HEK293 (cell line): ENCODE measurements at regions not wholly inside any gene's neighbourhood (a gene's known extent, or its start where the extent isn't known, plus 50 kb on each side); places are given as distances from the start of the nearest gene placed in this dataset.

Experiments
- CTCF ChIA-PET: fragments of 350-600 bp; formaldehyde crosslinking; extraction: SDS; loops from one replicate; lab custom pipeline; 2021; ENCODE audit warnings: antibody characterized with exemption; lab: Yijun Ruan, JAX
- POLR2A ChIA-PET: fragments of 300-600 bp; formaldehyde crosslinking; extraction: SDS; loops from one replicate; lab custom pipeline; 2020; ENCODE audit warnings: antibody characterized with exemption, inconsistent platforms; lab: Yijun Ruan, JAX
- H3K27ac ChIP-seq: fragments of 200-500 bp; sonication (Bioruptor generic); 2 replicates; pipeline ENCODE4 v1.5.1; 2014; ENCODE audit warnings: low read depth, low read length, control low read depth, inconsistent platforms; ENCODE audit errors: extremely low read depth
- H3K36me3 ChIP-seq, 2 experiments: fragments of 200-500 bp in 1 of 2; sonication (Bioruptor generic) in 1 of 2; 1 replicate in 1 of 2; 2 replicates in 1 of 2; pipeline ENCODE4 v1.5.1; 2014 to 2017; ENCODE audit warnings: inconsistent platforms in 2 of 2, low read length in 2 of 2; ENCODE audit not compliant: control insufficient read depth in 2 of 2, insufficient read depth in 1 of 2
- H3K4me1 ChIP-seq: fragments of 200-500 bp; sonication (Bioruptor generic); 2 replicates; pipeline ENCODE4 v1.5.1; 2014; ENCODE audit warnings: mild to moderate bottlenecking, low read length, inconsistent platforms; ENCODE audit not compliant: control insufficient read depth, insufficient read depth
- H3K4me3 ChIP-seq: 2 replicates; pipeline ENCODE4 v1.5.1; 2011; ENCODE audit warnings: low read depth, mild to moderate bottlenecking, control low read depth, low read length, moderate library complexity
- H3K9me3 ChIP-seq: fragments of 200-500 bp; sonication (Bioruptor generic); 2 replicates; pipeline ENCODE4 v1.5.1; 2014; ENCODE audit warnings: low read depth, low read length, inconsistent platforms; ENCODE audit not compliant: control insufficient read depth, insufficient read depth
- GLI2 ChIP-seq: fragments of 450-650 bp; formaldehyde crosslinking; IDR thresholded peaks from 2 replicates; pipeline ENCODE4; 2017; ENCODE audit warnings: missing biosample characterization, missing genetic modification characterization, low read depth, borderline replicate concordance
- KLF1 ChIP-seq: fragments of 450-650 bp; formaldehyde crosslinking; IDR thresholded peaks from 2 replicates; pipeline ENCODE4 v1.5.1; 2016; ENCODE audit warnings: missing biosample characterization, missing genetic modification characterization
- PRDM10 ChIP-seq: fragments of 450-650 bp; formaldehyde crosslinking; IDR thresholded peaks from 2 replicates; pipeline ENCODE4 v1.5.1; 2016; ENCODE audit warnings: missing biosample characterization, missing genetic modification characterization
- SCRT2 ChIP-seq: fragments of 450-650 bp; formaldehyde crosslinking; IDR thresholded peaks from 2 replicates; pipeline ENCODE4 v1.5.1; 2016; ENCODE audit warnings: missing biosample characterization, missing genetic modification characterization
- SETDB1 ChIP-seq: IDR thresholded peaks from one replicate; pipeline ENCODE4 v1.6.1; 2017; ENCODE audit warnings: mild to moderate bottlenecking, low read length, moderate library complexity, mixed read lengths; ENCODE audit not compliant: insufficient read length
- ZBTB10 ChIP-seq: fragments of 450-650 bp; formaldehyde crosslinking; IDR thresholded peaks from 2 replicates; pipeline ENCODE4 v1.5.1; 2016; ENCODE audit warnings: missing biosample characterization, missing genetic modification characterization
- ZBTB17 ChIP-seq: fragments of 450-650 bp; formaldehyde crosslinking; IDR thresholded peaks from 2 replicates; pipeline ENCODE4 v1.5.1; 2016; ENCODE audit warnings: missing biosample characterization, missing genetic modification characterization
- ZBTB26 ChIP-seq: fragments of 450-650 bp; formaldehyde crosslinking; optimal IDR thresholded peaks from 2 replicates; pipeline ENCODE3; 2016; ENCODE audit warnings: missing biosample characterization, mild to moderate bottlenecking, missing genetic modification characterization
- ZFP69B ChIP-seq: fragments of 450-650 bp; formaldehyde crosslinking; IDR thresholded peaks from 2 replicates; pipeline ENCODE4 v1.5.1; 2016; ENCODE audit warnings: missing biosample characterization, missing genetic modification characterization
- ZIC2 ChIP-seq: fragments of 450-650 bp; formaldehyde crosslinking; IDR thresholded peaks from 2 replicates; pipeline ENCODE4 v1.5.1; 2016; ENCODE audit warnings: missing biosample characterization, missing genetic modification characterization
- ZNF175 ChIP-seq: fragments of 450-650 bp; formaldehyde crosslinking; IDR thresholded peaks from 2 replicates; pipeline ENCODE4 v1.5.1; 2016; ENCODE audit warnings: missing biosample characterization, missing genetic modification characterization
- ZNF184 ChIP-seq: fragments of 450-650 bp; IDR thresholded peaks from 2 replicates; pipeline ENCODE4 v1.5.1; 2018; ENCODE audit warnings: missing biosample characterization, mild to moderate bottlenecking, missing genetic modification characterization
- ZNF202 ChIP-seq: fragments of 450-650 bp; formaldehyde crosslinking; IDR thresholded peaks from 2 replicates; pipeline ENCODE4 v1.5.1; 2016; ENCODE audit warnings: missing biosample characterization, missing genetic modification characterization, borderline replicate concordance
- ZNF221 ChIP-seq: fragments of 450-650 bp; formaldehyde crosslinking; IDR thresholded peaks from 2 replicates; pipeline ENCODE4 v1.5.1; 2017; ENCODE audit warnings: missing biosample characterization, missing genetic modification characterization, borderline replicate concordance
- ZNF24 ChIP-seq: fragments of 450-650 bp; formaldehyde crosslinking; IDR thresholded peaks from 2 replicates; pipeline ENCODE4 v1.5.1; 2016; ENCODE audit warnings: missing biosample characterization, missing genetic modification characterization
- ZNF341 ChIP-seq: fragments of 450-650 bp; formaldehyde crosslinking; IDR thresholded peaks from 2 replicates; pipeline ENCODE4; 2016; ENCODE audit warnings: low read depth, missing biosample characterization, missing genetic modification characterization
- ZNF362 ChIP-seq: fragments of 450-650 bp; formaldehyde crosslinking; IDR thresholded peaks from 2 replicates; pipeline ENCODE4 v1.5.1; 2016; ENCODE audit warnings: missing biosample characterization, missing genetic modification characterization
- ZNF488 ChIP-seq: fragments of 450-650 bp; formaldehyde crosslinking; IDR thresholded peaks from 2 replicates; pipeline ENCODE4 v1.5.1; 2016; ENCODE audit warnings: missing biosample characterization, missing genetic modification characterization
- ZNF521 ChIP-seq: fragments of 450-650 bp; formaldehyde crosslinking; IDR thresholded peaks from 2 replicates; pipeline ENCODE4 v1.5.1; 2017; ENCODE audit warnings: missing biosample characterization, mild to moderate bottlenecking, missing genetic modification characterization
- ZNF529 ChIP-seq: fragments of 450-650 bp; formaldehyde crosslinking; IDR thresholded peaks from 2 replicates; pipeline ENCODE4 v1.5.1; 2017; ENCODE audit warnings: missing genetic modification characterization, missing biosample characterization; ENCODE audit not compliant: insufficient replicate concordance
- ZNF621 ChIP-seq: fragments of 450-650 bp; formaldehyde crosslinking; IDR thresholded peaks from 2 replicates; pipeline ENCODE4 v1.5.1; 2017; ENCODE audit warnings: missing biosample characterization, missing genetic modification characterization
- ZNF692 ChIP-seq: fragments of 450-650 bp; formaldehyde crosslinking; IDR thresholded peaks from 2 replicates; pipeline ENCODE4 v1.5.1; 2016; ENCODE audit warnings: missing biosample characterization, missing genetic modification characterization
- ZNF704 ChIP-seq: fragments of 450-650 bp; formaldehyde crosslinking; IDR thresholded peaks from 2 replicates; pipeline ENCODE4 v1.5.1; 2016; ENCODE audit warnings: missing biosample characterization, missing genetic modification characterization
- ZNF747 ChIP-seq: fragments of 450-650 bp; formaldehyde crosslinking; IDR thresholded peaks from 2 replicates; pipeline ENCODE4 v1.5.1; 2016; ENCODE audit warnings: missing biosample characterization, missing genetic modification characterization

GRCh38 chr5:15007646-15008045 lies 136.1 kb upstream of the ANKH start:
- H3K9me3 ChIP-seq, result no peaks in the 10 kb centered on the region
- peaks cover 24% of the 10 kb centered on the region for H3K4me1 ChIP-seq
- CTCF ChIA-PET, result no interaction called here
- H3K36me3 ChIP-seq, result no peaks in the 10 kb centered on the region
- POLR2A ChIA-PET, result no interaction called here
- no peak overlapping the region for H3K27ac ChIP-seq
- TF ChIP-seq ZNF202 (tag by site-specific recombination) (no peak), KLF1 (tag by site-specific recombination) (no peak), ZBTB26 (no peak), PRDM10 (no peak), ZNF747 (no peak), SETDB1 (no peak), ZNF341 (tag by site-specific recombination) (no peak), ZNF362 (no peak), ZNF488 (no peak)
- no peak overlapping the region for H3K4me3 ChIP-seq

- H3K9me3 ChIP-seq, result no peaks in the 10 kb centered on the region
- H3K4me3 ChIP-seq, result no peak overlapping the region
- no peak overlapping the region for H3K27ac ChIP-seq
- CTCF ChIA-PET, result interaction anchor here (1.0 to 8.2 kb wide), 12 partner anchors 10 to 320 kb away, joined by 3 to 134 read pairs (median 11); no protein-coding TSS in a partner anchor
- POLR2A ChIA-PET, result interaction anchor here (0.7 kb wide), 1 partner anchor 278 kb away, joined by 3 read pairs; no protein-coding TSS in a partner anchor
- H3K4me1 ChIP-seq, result peaks cover 15% of the 10 kb centered on the region
- no peaks in the 10 kb centered on the region for H3K36me3 ChIP-seq
- TF ChIP-seq ZNF621, result no peak
- TF ChIP-seq ZNF175 (tag by site-specific recombination), result no peak
- no peak for TF ChIP-seq ZIC2 (tag by site-specific recombination)
- no peak for TF ChIP-seq ZNF704 (tag by site-specific recombination)
- no peak for TF ChIP-seq SCRT2
- TF ChIP-seq ZBTB10 (tag by site-specific recombination), result no peak
- TF ChIP-seq ZNF221 (tag by site-specific recombination), result no peak
- TF ChIP-seq ZNF184, result no peak
- no peak for TF ChIP-seq ZBTB17 (tag by site-specific recombination)
- TF ChIP-seq ZNF529 (tag by site-specific recombination), result no peak
- TF ChIP-seq GLI2 (tag by site-specific recombination), result no peak
- no peak for TF ChIP-seq ZNF692 (tag by site-specific recombination)
- TF ChIP-seq ZNF24, result no peak
- no peak for TF ChIP-seq ZFP69B (tag by site-specific recombination)
- TF ChIP-seq ZNF521 (tag by site-specific recombination), result no peak
Measured at GRCh38 chr5:15004506-15004905, 132.9 kb upstream of the ANKH start.
